Right lobe of liver (tissue), 6 donors: ENCODE measurements at regions not wholly inside any gene's neighbourhood (a gene's known extent, or its start where the extent isn't known, plus 50 kb on each side); places are given as distances from the start of the nearest gene placed in this dataset.

Experiments used
- ATAC-seq, 4 donors: fragments of 200-7000 bp; cut with Tn5 transposase; one replicate each; pipeline ENCODE4 v1.9.1; 2020; ENCODE audit warnings: mild to moderate bottlenecking in 4 of 4, moderate library complexity in 4 of 4
- DNase-seq, 3 donors: peaks; one replicate each; pipeline ENCODE4 v3.0.0-alpha.2; 2020
- H3K27ac ChIP-seq, 3 donors: fragments of 200-600 bp; one replicate each; pipeline ENCODE4 v1.8.0; 2022
- H3K27me3 ChIP-seq, 2 donors: fragments of 200-600 bp; one replicate each; pipeline ENCODE4 v1.8.0; 2022
- H3K36me3 ChIP-seq, 4 donors: fragments of 200-600 bp; sonication (generic) in 1 of 4; one replicate each; pipeline versions ENCODE4 v1.5.1 to v1.8.0; 2017 to 2022; ENCODE audit warnings: control low read depth in 1 of 4
- H3K4me1 ChIP-seq, 4 donors: fragments of 200-600 bp; sonication (generic) in 1 of 4; one replicate each; pipeline versions ENCODE4 v1.5.1 to v1.8.0; 2017 to 2022; ENCODE audit warnings: control low read depth in 1 of 4
- H3K4me3 ChIP-seq, 3 donors: fragments of 200-600 bp; one replicate each; pipeline ENCODE4 v1.8.0; 2022
- H3K9me3 ChIP-seq, 4 donors: fragments of 200-600 bp; sonication (generic) in 1 of 4; one replicate each; pipeline versions ENCODE4 v1.5.1 to v1.8.0; 2017 to 2022; ENCODE audit warnings: control low read depth in 1 of 4
- CTCF ChIP-seq, 4 donors: fragments of 200-600 bp in 3 of 4; fragments of 450-650 bp in 1 of 4; IDR thresholded peaks; one replicate each; pipeline versions ENCODE4 v1.5.1 to v1.8.0; 2016 to 2022; ENCODE audit warnings: antibody characterized with exemption in 4 of 4, mild to moderate bottlenecking in 2 of 4
- POLR2A ChIP-seq: fragments of 450-650 bp; IDR thresholded peaks from one replicate; pipeline ENCODE4 v1.6.1; 2017; ENCODE audit warnings: antibody characterized with exemption, mild to moderate bottlenecking
- WGBS: methylation state at CpG from one replicate; pipeline ENCODE4 v1.1.6; 2018; ENCODE audit warnings: low coverage, low lambda C conversion rate; ENCODE audit not compliant: insufficient coverage; ENCODE audit errors: missing lambda C conversion rate; 5-methylcytosine and 5-hydroxymethylcytosine counted together
- intact Hi-C, 2 donors: fragments of 100-400 bp; cut with DNase I; formaldehyde crosslinking; loops; one replicate each; pipeline versions ENCODE4 v1.11.2 to v1.14.1; 2022
- small RNA-seq, 2 experiments: library from RNA; depleted of rRNA; stranded (forward); fragments of <200 nt; gene quantifications; one replicate each; pipeline ENCODE3, GENCODE V24; 2016
- donor health status: DM: no; HTN: yes; CAD: no.
- donor health status: DM: no; HTN: no; CAD: no.
- donor health status: DM: no; HTN: no; CAD: no.
- donor health status: DM: no; HTN: yes; CAD: no.
- donor health status: DM: no; HTN: yes; CAD: no.

GRCh38 chr7:50832744-50833143 lies 50.0 kb upstream of the GRB10 start:
- DNase-seq, result no peak
- WGBS, result 61% methylated on average over 3 of the region's 3 CpGs

More at GRCh38 chr7:50832744-50833143, 50.0 kb upstream of the GRB10 start:
- no peak overlapping the region for H3K4me3 ChIP-seq
- no peaks in the 10 kb centered on the region for H3K36me3 ChIP-seq
- no peak for ATAC-seq
- TF ChIP-seq POLR2A, result no peak
- no peak for TF ChIP-seq CTCF (IDR thresholded peaks at IDR 0.05)
- intact Hi-C loops, result no loop called here
- no peaks in the 10 kb centered on the region for H3K9me3 ChIP-seq
- no peaks in the 10 kb centered on the region for H3K27me3 ChIP-seq
- H3K4me1 ChIP-seq, result no peaks in the 10 kb centered on the region
- no peak overlapping the region for H3K27ac ChIP-seq

Small RNA genes in the stretch of these regions (small RNA-seq; reads per million reads assigned to genes)
- gene AC009296.1 (0 reads per million in 2 experiments), gene RF00394 (0 reads per million in 2 experiments)
